Immature natural killer cell (primary cell): ENCODE measurements at regions not wholly inside any gene's neighbourhood (a gene's known extent, or its start where the extent isn't known, plus 50 kb on each side); places are given as distances from the start of the nearest gene placed in this dataset.
"Not testable (repeated sequence)": the region's sequence is repeated elsewhere in the genome, so short reads cannot be mapped to it uniquely, and the experiment has no call there.

Source experiments
- DNase-seq, 3 donors: peaks; one replicate each; pipeline ENCODE4 v3.0.0; 2022; ENCODE audit warnings: mixed read lengths in 1 of 3
- H3K27ac Mint-ChIP-seq, 6 donors: one replicate each; pipeline ENCODE4 v1.8.0; 2020; ENCODE audit warnings: mixed read lengths in 6 of 6, mild to moderate bottlenecking in 5 of 6, inconsistent platforms in 4 of 6, moderate library complexity in 3 of 6
- H3K27me3 Mint-ChIP-seq, 3 donors: one replicate each; pipeline ENCODE4 v1.8.0; 2020 to 2021; ENCODE audit warnings: low read depth in 3 of 3, mild to moderate bottlenecking in 3 of 3, mixed read lengths in 3 of 3, moderate library complexity in 3 of 3, inconsistent platforms in 1 of 3
- H3K36me3 Mint-ChIP-seq, 3 donors: one replicate each; pipeline ENCODE4 v1.8.0; 2020; ENCODE audit warnings: mixed read lengths in 3 of 3, inconsistent platforms in 2 of 3, mild to moderate bottlenecking in 2 of 3
- H3K4me1 Mint-ChIP-seq, 2 donors: one replicate each; pipeline ENCODE4 v1.8.0; 2020; ENCODE audit warnings: inconsistent platforms in 2 of 2, mild to moderate bottlenecking in 2 of 2, mixed read lengths in 2 of 2, moderate library complexity in 1 of 2
- H3K4me3 Mint-ChIP-seq, 5 donors: one replicate each; pipeline ENCODE4 v1.8.0; 2020; ENCODE audit warnings: mild to moderate bottlenecking in 5 of 5, mixed read lengths in 5 of 5, inconsistent platforms in 3 of 5, moderate library complexity in 3 of 5
- H3K9me3 Mint-ChIP-seq, 6 donors: one replicate each; pipeline ENCODE4 v1.8.0; 2020; ENCODE audit warnings: mild to moderate bottlenecking in 6 of 6, mixed read lengths in 6 of 6, inconsistent platforms in 4 of 6, moderate library complexity in 3 of 6

DNA sequence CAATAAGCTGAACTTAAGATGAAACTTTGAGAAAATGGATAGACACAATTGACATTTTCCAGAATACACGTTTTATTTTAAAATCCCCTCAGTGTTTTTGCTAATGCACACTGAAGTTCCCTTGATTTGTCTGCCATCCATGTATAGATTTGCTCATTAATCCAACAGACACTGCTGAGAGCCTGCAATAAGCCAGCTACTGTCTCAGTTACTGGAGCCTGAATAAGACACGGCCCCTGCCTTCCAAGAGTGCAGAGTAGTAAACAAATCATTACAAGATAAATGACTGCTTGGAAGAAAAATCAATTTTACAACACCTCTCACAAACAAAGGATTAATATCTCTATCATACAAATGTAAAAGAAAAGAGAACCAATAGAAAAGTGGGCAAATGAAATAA is 130.1 kb downstream of the TLR5 start:
- Mint-ChIP-seq H3K36me3 (peaks cover 0 to 3% (median 0%) of the 10 kb centered on the region in 3 donors), H3K4me3 (no peak overlapping the region), H3K27ac (no peak overlapping the region), H3K4me1 (no peaks in the 10 kb centered on the region), H3K27me3 (peaks cover 0 to 5% (median 2%) of the 10 kb centered on the region in 3 donors), H3K9me3 (no peaks in the 10 kb centered on the region)
- no peak for DNase-seq

DNA sequence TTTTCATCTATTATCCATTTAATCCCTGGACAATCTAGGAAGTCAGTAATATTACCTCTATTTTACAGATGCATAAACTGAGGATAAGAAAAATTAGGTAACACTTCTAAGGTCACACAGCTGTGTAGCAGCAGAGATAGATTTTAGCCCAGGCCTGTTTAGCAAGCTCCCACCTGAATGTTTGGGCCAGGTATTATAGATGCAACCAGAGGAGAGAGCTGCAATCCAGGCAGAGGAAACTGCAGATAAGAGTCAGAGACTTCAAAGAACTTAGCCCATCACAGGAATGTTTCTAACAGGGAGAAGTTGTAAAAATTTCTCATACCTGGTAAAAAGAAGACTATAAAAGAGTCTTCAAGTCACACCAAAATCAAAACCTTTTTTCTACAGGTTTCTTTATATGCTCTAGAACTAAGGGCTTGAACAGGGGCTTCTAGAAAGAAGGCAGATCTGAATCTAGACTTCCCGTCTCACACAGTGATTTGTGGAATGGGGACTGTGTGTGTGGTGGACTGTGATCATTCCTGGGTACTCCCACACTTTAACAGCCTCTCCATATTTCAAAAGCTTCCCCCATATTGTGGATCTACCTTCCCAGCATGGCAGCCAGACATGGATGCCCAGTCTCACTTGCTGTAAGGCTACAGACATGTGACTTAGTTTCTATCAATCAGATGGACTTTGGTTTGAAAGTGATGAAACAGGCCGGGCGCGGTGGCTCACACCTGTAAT is 128.7 kb downstream of the TLR5 start:
- no peak overlapping the region for H3K27ac Mint-ChIP-seq
- H3K27me3 Mint-ChIP-seq = peaks cover 0 to 9% (median 2%) of the 10 kb centered on the region in 3 donors
- H3K36me3 Mint-ChIP-seq = no peaks in the 10 kb centered on the region
- no peak overlapping the region for H3K4me3 Mint-ChIP-seq
- no peaks in the 10 kb centered on the region for H3K4me1 Mint-ChIP-seq
- H3K9me3 Mint-ChIP-seq = no peaks in the 10 kb centered on the region
- DNase-seq = no peak

- no peaks in the 10 kb centered on the region for H3K9me3 Mint-ChIP-seq
- no peak overlapping the region for H3K4me3 Mint-ChIP-seq
- no peak for DNase-seq
- H3K4me1 Mint-ChIP-seq = no peaks in the 10 kb centered on the region
- H3K36me3 Mint-ChIP-seq = no peaks in the 10 kb centered on the region
- peaks cover 0 to 8% (median 2%) of the 10 kb centered on the region in 3 donors for H3K27me3 Mint-ChIP-seq
- H3K27ac Mint-ChIP-seq = no peak overlapping the region
These were observed 126.7 kb downstream of the TLR5 start for GRCh38 chr1:223016381-223016780.

DNA sequence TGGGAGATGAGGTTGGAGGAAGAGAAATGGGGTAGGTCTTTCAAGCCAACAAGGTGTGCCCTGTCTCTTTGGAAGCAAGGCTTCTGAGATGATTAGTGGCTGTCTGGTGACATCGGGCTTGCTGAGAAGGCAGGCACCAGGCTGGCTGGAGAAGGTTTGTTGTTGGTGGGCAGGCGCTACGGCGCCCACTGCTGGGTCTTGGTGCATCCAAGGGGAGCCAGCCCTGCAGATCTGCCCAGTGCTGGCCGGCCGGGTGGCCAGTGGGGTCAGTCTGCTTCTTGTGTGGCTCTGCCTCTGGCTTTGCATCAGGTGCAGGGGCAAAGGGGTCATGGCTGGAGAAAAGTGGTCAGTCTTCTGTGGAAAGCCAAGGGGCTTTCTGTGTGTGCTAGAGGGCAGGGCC is 126.2 kb downstream of the TLR5 start:
- no peaks in the 10 kb centered on the region for H3K9me3 Mint-ChIP-seq
- no peaks in the 10 kb centered on the region for H3K4me1 Mint-ChIP-seq
- H3K27ac Mint-ChIP-seq = no peak overlapping the region

GRCh38 chr1:223017291-223017690 is 125.8 kb downstream of the TLR5 start:
- peaks cover 0 to 8% (median 2%) of the 10 kb centered on the region in 3 donors for H3K27me3 Mint-ChIP-seq
- no peaks in the 10 kb centered on the region for H3K4me1 Mint-ChIP-seq
- H3K27ac Mint-ChIP-seq = no peak overlapping the region
- no peak overlapping the region for H3K4me3 Mint-ChIP-seq
- no peak for DNase-seq
- H3K9me3 Mint-ChIP-seq = no peaks in the 10 kb centered on the region
- H3K36me3 Mint-ChIP-seq = no peaks in the 10 kb centered on the region

More for the DNA sequence above, 126.2 kb downstream of the TLR5 start:
- no peak for DNase-seq
- H3K36me3 Mint-ChIP-seq = no peaks in the 10 kb centered on the region
- H3K4me3 Mint-ChIP-seq = no peak overlapping the region
- H3K27me3 Mint-ChIP-seq = peaks cover 0 to 8% (median 2%) of the 10 kb centered on the region in 3 donors

- H3K4me3 Mint-ChIP-seq = no peak overlapping the region
- peaks cover 0 to 8% (median 0%) of the 10 kb centered on the region in 3 donors for H3K27me3 Mint-ChIP-seq
- no peaks in the 10 kb centered on the region for H3K9me3 Mint-ChIP-seq
- DNase-seq = no peak
- no peaks in the 10 kb centered on the region for H3K36me3 Mint-ChIP-seq
- no peak overlapping the region for H3K27ac Mint-ChIP-seq
- H3K4me1 Mint-ChIP-seq = no peaks in the 10 kb centered on the region
These were observed 124.5 kb downstream of the TLR5 start for GRCh38 chr1:223018534-223018933.

GRCh38 chr1:223019256-223019655 is 123.8 kb downstream of the TLR5 start:
- DNase-seq = no peak
- Mint-ChIP-seq H3K27ac (no peak overlapping the region), H3K27me3 (peaks cover 0 to 8% (median 0%) of the 10 kb centered on the region in 3 donors), H3K9me3 (no peaks in the 10 kb centered on the region), H3K4me1 (no peaks in the 10 kb centered on the region), H3K36me3 (no peaks in the 10 kb centered on the region), H3K4me3 (no peak overlapping the region)

DNA sequence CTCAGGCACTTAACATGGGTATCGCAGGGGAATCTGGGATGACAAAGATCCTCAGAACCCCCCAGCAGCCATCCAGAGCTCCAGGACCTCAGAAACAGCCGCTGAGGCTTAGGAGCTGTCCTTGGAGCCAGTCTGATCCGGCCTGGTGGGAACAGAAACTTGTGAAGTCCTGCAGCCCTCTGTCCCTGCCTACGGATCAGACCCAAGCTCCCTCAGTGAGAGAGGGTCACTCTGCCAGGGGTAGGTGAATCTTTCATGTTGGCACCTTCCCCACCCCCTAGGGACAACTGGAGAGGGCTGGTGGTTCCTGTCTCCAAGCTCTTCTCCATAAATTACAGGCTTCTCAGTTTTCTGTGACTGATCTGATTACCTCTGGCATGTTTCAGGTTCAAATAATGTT is 122.3 kb downstream of the TLR5 start:
- Mint-ChIP-seq H3K9me3 (no peaks in the 10 kb centered on the region), H3K27ac (no peak overlapping the region), H3K36me3 (no peaks in the 10 kb centered on the region), H3K4me3 (no peak overlapping the region), H3K4me1 (no peaks in the 10 kb centered on the region), H3K27me3 (peaks cover 0 to 8% (median 0%) of the 10 kb centered on the region in 3 donors)
- DNase-seq = no peak

DNA sequence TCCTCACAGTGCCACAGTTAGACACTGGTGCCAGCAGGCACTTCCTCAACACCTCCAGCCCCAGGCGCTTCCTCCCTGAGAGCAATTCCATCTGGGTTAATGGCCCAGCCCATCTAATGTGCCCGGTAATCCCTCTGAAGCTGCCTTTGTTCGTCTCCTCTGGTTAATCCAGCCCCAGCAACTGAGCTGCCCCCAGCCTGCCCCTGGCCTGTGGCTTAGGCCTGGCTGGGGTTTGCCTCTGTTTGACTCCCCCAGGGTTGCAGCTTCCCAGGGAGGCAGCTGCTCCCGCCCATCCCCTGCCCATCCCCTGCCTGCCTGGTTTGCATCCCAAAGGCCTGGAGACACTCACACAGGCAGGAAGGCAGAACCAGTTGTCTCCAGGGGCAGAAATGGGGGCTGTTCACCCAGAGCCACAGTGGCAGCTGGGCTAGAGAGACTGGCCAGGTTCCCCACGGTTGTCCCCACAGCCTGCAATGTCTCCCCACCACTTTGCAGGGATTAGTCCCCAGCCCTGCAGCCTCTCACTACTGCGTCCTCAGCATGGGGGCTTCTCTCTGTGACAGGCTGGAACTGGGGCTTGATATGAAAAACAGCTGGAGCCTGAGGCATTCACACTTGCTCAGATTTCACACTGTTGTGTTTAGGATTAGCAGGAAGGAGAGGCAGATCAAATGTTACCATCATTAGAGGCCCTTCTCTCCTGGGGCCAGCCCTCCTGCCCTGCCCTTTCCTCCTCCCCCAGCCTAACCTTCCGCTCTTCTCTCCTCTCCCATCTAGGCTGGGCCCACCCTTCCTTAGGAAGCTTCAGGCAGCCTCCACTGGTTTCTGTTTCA is 120.2 kb downstream of the TLR5 start:
- Mint-ChIP-seq H3K4me1 (peaks cover 0 to 2% of the 10 kb centered on the region in 2 donors), H3K36me3 (no peaks in the 10 kb centered on the region), H3K27ac (no peak overlapping the region), H3K4me3 (no peak overlapping the region), H3K27me3 (peaks cover 0 to 5% (median 2%) of the 10 kb centered on the region in 3 donors), H3K9me3 (no peaks in the 10 kb centered on the region)
- no peak for DNase-seq

GRCh38 chr1:223023863-223024262 is 119.2 kb downstream of the TLR5 start:
- Mint-ChIP-seq H3K4me1 (peaks cover 0 to 2% of the 10 kb centered on the region in 2 donors), H3K4me3 (no peak overlapping the region), H3K27ac (no peak overlapping the region)

GRCh38 chr1:223024486-223024885 is 118.6 kb downstream of the TLR5 start:
- not testable (repeated sequence) for H3K27ac Mint-ChIP-seq, H3K9me3 Mint-ChIP-seq, H3K4me3 Mint-ChIP-seq, H3K36me3 Mint-ChIP-seq, DNase-seq, H3K27me3 Mint-ChIP-seq, H3K4me1 Mint-ChIP-seq

More at GRCh38 chr1:223023863-223024262, 119.2 kb downstream of the TLR5 start:
- Mint-ChIP-seq H3K27me3 (peaks cover 0 to 5% (median 2%) of the 10 kb centered on the region in 3 donors), H3K36me3 (no peaks in the 10 kb centered on the region), H3K9me3 (no peaks in the 10 kb centered on the region)
- no peak for DNase-seq

DNA sequence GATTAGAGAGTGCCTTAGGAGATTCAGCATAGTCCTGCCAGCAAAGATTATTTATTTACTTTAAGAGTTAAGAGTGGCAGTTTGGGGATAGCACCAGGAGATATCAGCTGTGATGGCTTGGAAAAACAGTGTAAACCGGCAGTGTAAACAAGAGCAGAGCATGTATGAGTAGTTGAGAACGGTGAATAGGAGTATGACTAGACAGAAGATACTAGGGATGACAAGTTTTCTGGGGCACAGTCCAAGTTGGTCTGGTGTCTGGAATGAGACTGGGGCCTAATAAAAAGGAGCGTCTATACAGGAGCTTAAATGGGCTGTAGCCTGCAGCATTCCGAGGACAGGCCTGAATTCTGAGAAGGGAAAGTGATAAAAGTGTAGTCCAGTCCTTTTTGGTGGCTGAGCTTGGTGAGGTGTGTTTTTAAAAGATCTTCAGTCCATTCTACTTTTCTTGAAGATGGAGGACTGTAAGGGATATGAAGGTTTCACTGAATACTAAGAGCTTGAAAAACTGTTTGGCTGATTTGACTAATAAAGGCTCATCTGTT is 117.8 kb downstream of the TLR5 start:
- not testable (repeated sequence) for H3K36me3 Mint-ChIP-seq, H3K27ac Mint-ChIP-seq, H3K4me3 Mint-ChIP-seq, H3K9me3 Mint-ChIP-seq, DNase-seq, H3K4me1 Mint-ChIP-seq, H3K27me3 Mint-ChIP-seq

DNA sequence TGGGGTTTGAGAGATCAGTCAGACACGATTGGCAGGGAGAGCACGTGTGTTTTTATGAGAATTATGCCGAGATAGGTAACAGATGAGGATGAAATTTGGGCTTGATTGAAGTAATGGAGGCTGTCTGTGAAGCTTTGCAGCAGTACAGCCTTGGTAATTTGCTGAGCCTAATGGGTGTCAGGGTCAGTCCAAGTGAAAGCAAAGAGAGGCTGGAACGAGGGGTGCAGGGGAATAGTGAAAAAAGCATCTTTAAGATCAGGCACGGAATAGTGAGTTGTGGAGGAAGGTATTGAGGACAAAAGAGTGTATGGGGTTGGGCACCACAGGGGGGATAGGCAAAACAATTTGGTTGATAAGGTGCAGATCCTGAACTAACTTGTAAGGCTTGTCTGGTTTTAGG is 116.4 kb downstream of the TLR5 start:
- not testable (repeated sequence) for DNase-seq, H3K4me3 Mint-ChIP-seq, H3K9me3 Mint-ChIP-seq, H3K27ac Mint-ChIP-seq, H3K36me3 Mint-ChIP-seq, H3K27me3 Mint-ChIP-seq, H3K4me1 Mint-ChIP-seq
